PC-9 (cell line): ENCODE measurements at regions not wholly inside any gene's neighbourhood (a gene's known extent, or its start where the extent isn't known, plus 50 kb on each side); places are given as distances from the start of the nearest gene placed in this dataset.

Experiments used
- EZH2 ChIP-seq: fragments of 200-600 bp; sonication (generic); IDR thresholded peaks from 2 replicates; pipeline ENCODE4 v1.8.0; 2017; ENCODE audit warnings: antibody characterized with exemption, low read depth
- TF ChIP-seq, protein P1 (sequence below): fragments of 200-600 bp; sonication (generic); conservative IDR thresholded peaks from 2 replicates; pipeline ENCODE4 v1.6.1; 2017; ENCODE audit warnings: mixed run types, antibody characterized with exemption, mild to moderate bottlenecking, moderate library complexity

DNA sequence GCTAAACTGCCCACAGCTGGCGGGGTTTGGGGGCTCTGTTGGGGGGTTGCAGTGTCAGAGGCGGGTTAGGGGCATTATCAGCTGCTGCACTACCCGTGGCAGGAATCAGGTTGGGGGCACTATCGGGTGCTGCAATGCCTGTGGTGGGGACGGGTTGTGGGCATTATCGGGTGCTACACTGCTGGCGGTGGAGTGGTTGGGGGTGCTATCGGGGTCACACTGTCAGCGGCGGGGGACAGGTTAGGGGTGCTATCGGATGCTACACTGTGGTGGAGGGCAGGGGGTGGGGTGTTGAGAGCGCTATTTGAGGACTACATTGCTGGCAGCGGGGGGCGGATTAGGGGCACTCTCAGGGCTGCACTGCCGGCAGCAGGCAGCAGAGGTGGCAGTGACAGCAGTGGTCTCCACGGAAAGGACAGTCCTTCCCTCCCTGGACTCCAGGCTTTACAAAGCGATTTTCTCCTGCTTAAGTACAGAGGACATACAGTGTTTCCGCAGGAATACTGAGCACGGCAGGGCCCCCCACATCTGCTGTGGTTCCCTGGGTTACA is 119.5 kb upstream of the VPREB1 start:
- TF ChIP-seq, protein P1, sequence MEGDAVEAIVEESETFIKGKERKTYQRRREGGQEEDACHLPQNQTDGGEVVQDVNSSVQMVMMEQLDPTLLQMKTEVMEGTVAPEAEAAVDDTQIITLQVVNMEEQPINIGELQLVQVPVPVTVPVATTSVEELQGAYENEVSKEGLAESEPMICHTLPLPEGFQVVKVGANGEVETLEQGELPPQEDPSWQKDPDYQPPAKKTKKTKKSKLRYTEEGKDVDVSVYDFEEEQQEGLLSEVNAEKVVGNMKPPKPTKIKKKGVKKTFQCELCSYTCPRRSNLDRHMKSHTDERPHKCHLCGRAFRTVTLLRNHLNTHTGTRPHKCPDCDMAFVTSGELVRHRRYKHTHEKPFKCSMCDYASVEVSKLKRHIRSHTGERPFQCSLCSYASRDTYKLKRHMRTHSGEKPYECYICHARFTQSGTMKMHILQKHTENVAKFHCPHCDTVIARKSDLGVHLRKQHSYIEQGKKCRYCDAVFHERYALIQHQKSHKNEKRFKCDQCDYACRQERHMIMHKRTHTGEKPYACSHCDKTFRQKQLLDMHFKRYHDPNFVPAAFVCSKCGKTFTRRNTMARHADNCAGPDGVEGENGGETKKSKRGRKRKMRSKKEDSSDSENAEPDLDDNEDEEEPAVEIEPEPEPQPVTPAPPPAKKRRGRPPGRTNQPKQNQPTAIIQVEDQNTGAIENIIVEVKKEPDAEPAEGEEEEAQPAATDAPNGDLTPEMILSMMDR = no peak
- no peak for TF ChIP-seq EZH2
